ENCODE measurements at regions not wholly inside any gene's neighbourhood (a gene's known extent, or its start where the extent isn't known, plus 50 kb on each side); places are given as distances from the start of the nearest gene placed in this dataset.

GRCh38 chr14:60563113-60563512 lies 54.2 kb downstream of the SIX6 start:
- H3K9ac ChIP-seq (ENCODE audit: low read depth, low read length), result no peak overlapping the region
- no peaks in the 10 kb centered on the region for H3K27me3 ChIP-seq (ENCODE audit: control insufficient read depth, insufficient read depth, low read length)
- H3K36me3 ChIP-seq (ENCODE audit: insufficient read depth, low read length), result no peaks in the 10 kb centered on the region
- no peaks in the 10 kb centered on the region for H3K9me3 ChIP-seq (replicated peaks; ENCODE audit: low read length)
- peaks cover 37% of the 10 kb centered on the region for H3K4me1 ChIP-seq (ENCODE audit: control insufficient read depth, insufficient read depth, low read length)
- H3K4me2 ChIP-seq (ENCODE audit: low read length), result peak overlapping the region; percentile 30
- no peak overlapping the region for H3K4me3 ChIP-seq (ENCODE audit: low read length)

- Histone ChIP-seq H3K9ac (ENCODE audit: low read depth, low read length) (no peak overlapping the region), H3K4me3 (ENCODE audit: low read length) (no peak overlapping the region), H3K9me3 (replicated peaks; ENCODE audit: low read length) (no peaks in the 10 kb centered on the region), H3K27me3 (ENCODE audit: control insufficient read depth, insufficient read depth, low read length) (no peaks in the 10 kb centered on the region), H3K4me1 (ENCODE audit: control insufficient read depth, insufficient read depth, low read length) (peaks cover 37% of the 10 kb centered on the region), H3K36me3 (ENCODE audit: insufficient read depth, low read length) (no peaks in the 10 kb centered on the region), H3K4me2 (ENCODE audit: low read length) (peak overlapping the region; percentile 38)
Measured at GRCh38 chr14:60565211-60565610, 56.3 kb downstream of the SIX6 start.

- Histone ChIP-seq H3K36me3 (ENCODE audit: insufficient read depth, low read length) (no peaks in the 10 kb centered on the region), H3K27me3 (ENCODE audit: control insufficient read depth, insufficient read depth, low read length) (no peaks in the 10 kb centered on the region), H3K9me3 (replicated peaks; ENCODE audit: low read length) (no peaks in the 10 kb centered on the region), H3K9ac (ENCODE audit: low read depth, low read length) (no peak overlapping the region), H3K4me1 (ENCODE audit: control insufficient read depth, insufficient read depth, low read length) (peaks cover 37% of the 10 kb centered on the region), H3K4me3 (ENCODE audit: low read length) (no peak overlapping the region), H3K4me2 (ENCODE audit: low read length) (no peak overlapping the region)
Measured at GRCh38 chr14:60566101-60566500, 57.2 kb downstream of the SIX6 start.

GRCh38 chr14:60573943-60574495 lies 65.1 kb downstream of the SIX6 start:
- no peaks in the 10 kb centered on the region for H3K36me3 ChIP-seq (ENCODE audit: insufficient read depth, low read length)
- no peaks in the 10 kb centered on the region for H3K9me3 ChIP-seq (replicated peaks; ENCODE audit: low read length)
- H3K4me2 ChIP-seq (ENCODE audit: low read length), result no peak overlapping the region
- H3K4me3 ChIP-seq (ENCODE audit: low read length), result no peak overlapping the region
- no peaks in the 10 kb centered on the region for H3K4me1 ChIP-seq (ENCODE audit: control insufficient read depth, insufficient read depth, low read length)
- H3K27me3 ChIP-seq (ENCODE audit: control insufficient read depth, insufficient read depth, low read length), result no peaks in the 10 kb centered on the region
- no peak overlapping the region for H3K9ac ChIP-seq (ENCODE audit: low read depth, low read length)

GRCh38 chr14:60575008-60575407 lies 66.1 kb downstream of the SIX6 start:
- Histone ChIP-seq H3K4me1 (ENCODE audit: control insufficient read depth, insufficient read depth, low read length) (no peaks in the 10 kb centered on the region), H3K9me3 (replicated peaks; ENCODE audit: low read length) (no peaks in the 10 kb centered on the region), H3K36me3 (ENCODE audit: insufficient read depth, low read length) (no peaks in the 10 kb centered on the region), H3K4me3 (ENCODE audit: low read length) (no peak overlapping the region), H3K27me3 (ENCODE audit: control insufficient read depth, insufficient read depth, low read length) (no peaks in the 10 kb centered on the region), H3K9ac (ENCODE audit: low read depth, low read length) (no peak overlapping the region), H3K4me2 (ENCODE audit: low read length) (no peak overlapping the region)

GRCh38 chr14:60585676-60586075 lies 63.6 kb downstream of the SIX1 start:
- no peak overlapping the region for H3K4me3 ChIP-seq (ENCODE audit: low read length)
- H3K27me3 ChIP-seq (ENCODE audit: control insufficient read depth, insufficient read depth, low read length), result no peaks in the 10 kb centered on the region
- H3K9me3 ChIP-seq (replicated peaks; ENCODE audit: low read length), result no peaks in the 10 kb centered on the region
- no peaks in the 10 kb centered on the region for H3K4me1 ChIP-seq (ENCODE audit: control insufficient read depth, insufficient read depth, low read length)
- no peak overlapping the region for H3K9ac ChIP-seq (ENCODE audit: low read depth, low read length)
- H3K4me2 ChIP-seq (ENCODE audit: low read length), result no peak overlapping the region
- no peaks in the 10 kb centered on the region for H3K36me3 ChIP-seq (ENCODE audit: insufficient read depth, low read length)

- H3K36me3 ChIP-seq (ENCODE audit: insufficient read depth, low read length), result no peaks in the 10 kb centered on the region
Measured at GRCh38 chr14:60589442-60589841, 59.8 kb downstream of the SIX1 start.

GRCh38 chr14:60590991-60591414 lies 58.3 kb downstream of the SIX1 start:
- no peaks in the 10 kb centered on the region for H3K36me3 ChIP-seq (ENCODE audit: insufficient read depth, low read length)
- H3K4me1 ChIP-seq (ENCODE audit: control insufficient read depth, insufficient read depth, low read length), result peaks cover 3% of the 10 kb centered on the region
- no peaks in the 10 kb centered on the region for H3K27me3 ChIP-seq (ENCODE audit: control insufficient read depth, insufficient read depth, low read length)
- H3K9me3 ChIP-seq (replicated peaks; ENCODE audit: low read length), result no peaks in the 10 kb centered on the region
- no peak overlapping the region for H3K9ac ChIP-seq (ENCODE audit: low read depth, low read length)
- H3K4me3 ChIP-seq (ENCODE audit: low read length), result no peak overlapping the region
- H3K4me2 ChIP-seq (ENCODE audit: low read length), result no peak overlapping the region

More at GRCh38 chr14:60589442-60589841, 59.8 kb downstream of the SIX1 start:
- no peak overlapping the region for H3K9ac ChIP-seq (ENCODE audit: low read depth, low read length)
- no peak overlapping the region for H3K4me2 ChIP-seq (ENCODE audit: low read length)
- no peak overlapping the region for H3K4me3 ChIP-seq (ENCODE audit: low read length)
- H3K27me3 ChIP-seq (ENCODE audit: control insufficient read depth, insufficient read depth, low read length), result no peaks in the 10 kb centered on the region
- H3K9me3 ChIP-seq (replicated peaks; ENCODE audit: low read length), result no peaks in the 10 kb centered on the region
- H3K4me1 ChIP-seq (ENCODE audit: control insufficient read depth, insufficient read depth, low read length), result peaks cover 3% of the 10 kb centered on the region

Small RNAs in the stretch of these regions (small RNA-seq; reads per million reads assigned to genes)
- 0.28 reads per million for gene AL049874.2
